Liver (tissue), 7 donors: ENCODE measurements at regions not wholly inside any gene's neighbourhood (a gene's known extent, or its start where the extent isn't known, plus 50 kb on each side); places are given as distances from the start of the nearest gene placed in this dataset.
"Not testable (repeated sequence)": the region's sequence is repeated elsewhere in the genome, so short reads cannot be mapped to it uniquely, and the experiment has no call there.

Experiments
- DNase-seq: peaks from one replicate; pipeline ENCODE4 v3.0.0-alpha.2; 2017; ENCODE audit warnings: low spot score
- H3K27ac ChIP-seq, 2 donors: one replicate each; pipeline ENCODE4 v1.7.0; 2013; ENCODE audit warnings: inconsistent platforms in 2 of 2, low read length in 2 of 2, control low read depth in 1 of 2, low read depth in 1 of 2, mild to moderate bottlenecking in 1 of 2
- H3K27me3 ChIP-seq, 4 donors: one replicate each; pipeline versions ENCODE4 v1.6.1 to v1.7.0; 2013; ENCODE audit warnings: low read length in 3 of 4, inconsistent platforms in 1 of 4, mild to moderate bottlenecking in 1 of 4, moderate library complexity in 1 of 4; ENCODE audit not compliant: control insufficient read depth in 4 of 4, insufficient read depth in 4 of 4
- H3K36me3 ChIP-seq, 4 donors: one replicate each; pipeline versions ENCODE4 v1.6.1 to v1.7.0; 2013; ENCODE audit warnings: low read length in 3 of 4, mild to moderate bottlenecking in 3 of 4, low read depth in 1 of 4, moderate library complexity in 1 of 4; ENCODE audit not compliant: control insufficient read depth in 4 of 4, insufficient read depth in 3 of 4
- H3K4me1 ChIP-seq, 4 donors: one replicate each; pipeline versions ENCODE4 v1.6.1 to v1.7.0; 2013; ENCODE audit warnings: low read length in 3 of 4, mild to moderate bottlenecking in 3 of 4, moderate library complexity in 1 of 4; ENCODE audit not compliant: control insufficient read depth in 4 of 4, insufficient read depth in 4 of 4
- H3K4me3 ChIP-seq, 3 donors: one replicate each; pipeline versions ENCODE4 v1.6.1 to v1.7.0; 2013; ENCODE audit warnings: low read length in 3 of 3, control low read depth in 1 of 3, low read depth in 1 of 3, mild to moderate bottlenecking in 1 of 3
- H3K9ac ChIP-seq, 2 donors: one replicate each; pipeline ENCODE4 v1.7.0; 2013; ENCODE audit warnings: low read length in 2 of 2, mild to moderate bottlenecking in 2 of 2, moderate library complexity in 2 of 2, control low read depth in 1 of 2, low read depth in 1 of 2
- H3K9me3 ChIP-seq, 4 donors: one replicate each; pipeline versions ENCODE4 v1.6.1 to v1.7.0; 2013; ENCODE audit warnings: low read length in 3 of 4; ENCODE audit not compliant: control insufficient read depth in 4 of 4
- EGR1 ChIP-seq, 2 donors: IDR thresholded peaks; 2 replicates each; pipeline ENCODE4 v1.6.1; 2016 to 2018; ENCODE audit warnings: antibody characterized with exemption in 2 of 2, low read depth in 2 of 2
- FOXA1 ChIP-seq: IDR thresholded peaks from 2 replicates; pipeline ENCODE4 v1.6.1; 2016; ENCODE audit warnings: antibody characterized with exemption
- FOXA2 ChIP-seq: IDR thresholded peaks from 2 replicates; pipeline ENCODE4 v1.6.1; 2016; ENCODE audit warnings: antibody characterized with exemption
- GABPA ChIP-seq, 2 donors: IDR thresholded peaks in 1 of 2; conservative IDR thresholded peaks in 1 of 2; 2 replicates each; pipeline ENCODE4 v1.6.1; 2016; ENCODE audit warnings: antibody characterized with exemption in 2 of 2, mild to moderate bottlenecking in 1 of 2, moderate library complexity in 1 of 2
- HNF4A ChIP-seq, 2 donors: conservative IDR thresholded peaks; 2 replicates each; pipeline ENCODE4 v1.6.1; 2016; ENCODE audit warnings: antibody characterized with exemption in 2 of 2, mild to moderate bottlenecking in 2 of 2
- JUND ChIP-seq, 2 donors: IDR thresholded peaks; 2 replicates each; pipeline ENCODE4 v1.6.1; 2016; ENCODE audit warnings: antibody characterized with exemption in 2 of 2
- RAD21 ChIP-seq, 2 donors: IDR thresholded peaks; 2 replicates each; pipeline ENCODE4 v1.6.1; 2016; ENCODE audit warnings: antibody characterized with exemption in 2 of 2, mild to moderate bottlenecking in 2 of 2
- TAF1 ChIP-seq: conservative IDR thresholded peaks from 2 replicates; pipeline ENCODE4 v1.6.1; 2016; ENCODE audit warnings: antibody characterized with exemption, mild to moderate bottlenecking
- YY1 ChIP-seq: IDR thresholded peaks from 2 replicates; pipeline ENCODE4 v1.6.1; 2016; ENCODE audit warnings: antibody characterized with exemption, mild to moderate bottlenecking
- WGBS: extraction: QIAGEN DNeasy Blood & Tissue Kit; methylation state at CpG from one replicate; pipeline ENCODE4 v1.1.7; 2013; 5-methylcytosine and 5-hydroxymethylcytosine counted together
- TF ChIP-seq, protein P1 (sequence below): IDR thresholded peaks from 2 replicates; pipeline ENCODE4 v1.6.1; 2016; ENCODE audit warnings: antibody characterized with exemption
- TF ChIP-seq, protein P2 (sequence below): IDR thresholded peaks from 2 replicates; pipeline ENCODE4 v1.6.1; 2016; ENCODE audit warnings: antibody characterized with exemption
- donor health status: healthy.
- donor health status: healthy.
- donor health status: healthy.
- donor health status: healthy.

DNA sequence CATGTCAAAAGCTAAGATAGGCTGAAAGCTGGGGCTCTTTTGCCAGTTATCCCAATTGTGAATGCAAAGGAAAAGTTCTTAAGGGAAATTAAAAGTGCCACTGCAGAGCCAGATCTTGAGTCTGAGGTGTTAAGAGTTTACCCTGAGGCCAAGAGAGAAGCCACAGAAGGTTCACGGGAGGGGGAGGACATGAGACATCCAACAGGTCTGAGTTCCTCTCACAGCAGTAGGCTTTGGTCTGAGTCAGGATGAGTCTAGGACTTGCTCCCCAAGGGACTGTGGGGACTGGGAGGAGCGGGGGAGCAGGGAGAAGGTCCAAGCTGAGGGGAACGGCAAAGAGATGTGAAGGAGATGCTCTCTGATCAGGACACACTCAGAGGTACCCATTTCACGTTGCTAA lies 411.2 kb upstream of the CAMK1G start:
- TF ChIP-seq TAF1 (no peak), JUND (IDR thresholded peaks at IDR 0.05) (no peak), YY1 (no peak), GABPA (IDR thresholded peaks at IDR 0.05 in 1 of 2, conservative IDR thresholded peaks at IDR 0.05 in 1 of 2) (no peak), EGR1 (IDR thresholded peaks at IDR 0.05; ENCODE audit: low read depth in 2 of 2) (no peak), HNF4A (conservative IDR thresholded peaks at IDR 0.05) (no peak), RAD21 (IDR thresholded peaks at IDR 0.05) (no peak), FOXA2 (no peak), FOXA1 (no peak)
- TF ChIP-seq, protein P1, sequence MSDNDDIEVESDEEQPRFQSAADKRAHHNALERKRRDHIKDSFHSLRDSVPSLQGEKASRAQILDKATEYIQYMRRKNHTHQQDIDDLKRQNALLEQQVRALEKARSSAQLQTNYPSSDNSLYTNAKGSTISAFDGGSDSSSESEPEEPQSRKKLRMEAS: no peak
- TF ChIP-seq, protein P2, sequence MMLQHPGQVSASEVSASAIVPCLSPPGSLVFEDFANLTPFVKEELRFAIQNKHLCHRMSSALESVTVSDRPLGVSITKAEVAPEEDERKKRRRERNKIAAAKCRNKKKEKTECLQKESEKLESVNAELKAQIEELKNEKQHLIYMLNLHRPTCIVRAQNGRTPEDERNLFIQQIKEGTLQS: no peak
- WGBS: 89% methylated on average over 4 of the region's 4 CpGs
- H3K4me1 ChIP-seq: no peaks in the 10 kb centered on the region
- no peaks in the 10 kb centered on the region for H3K27me3 ChIP-seq
- no peaks in the 10 kb centered on the region for H3K9me3 ChIP-seq
- no peak overlapping the region for H3K9ac ChIP-seq
- H3K4me3 ChIP-seq: no peak overlapping the region
- H3K27ac ChIP-seq: no peak overlapping the region
- DNase-seq: no peak
- no peaks in the 10 kb centered on the region for H3K36me3 ChIP-seq

DNA sequence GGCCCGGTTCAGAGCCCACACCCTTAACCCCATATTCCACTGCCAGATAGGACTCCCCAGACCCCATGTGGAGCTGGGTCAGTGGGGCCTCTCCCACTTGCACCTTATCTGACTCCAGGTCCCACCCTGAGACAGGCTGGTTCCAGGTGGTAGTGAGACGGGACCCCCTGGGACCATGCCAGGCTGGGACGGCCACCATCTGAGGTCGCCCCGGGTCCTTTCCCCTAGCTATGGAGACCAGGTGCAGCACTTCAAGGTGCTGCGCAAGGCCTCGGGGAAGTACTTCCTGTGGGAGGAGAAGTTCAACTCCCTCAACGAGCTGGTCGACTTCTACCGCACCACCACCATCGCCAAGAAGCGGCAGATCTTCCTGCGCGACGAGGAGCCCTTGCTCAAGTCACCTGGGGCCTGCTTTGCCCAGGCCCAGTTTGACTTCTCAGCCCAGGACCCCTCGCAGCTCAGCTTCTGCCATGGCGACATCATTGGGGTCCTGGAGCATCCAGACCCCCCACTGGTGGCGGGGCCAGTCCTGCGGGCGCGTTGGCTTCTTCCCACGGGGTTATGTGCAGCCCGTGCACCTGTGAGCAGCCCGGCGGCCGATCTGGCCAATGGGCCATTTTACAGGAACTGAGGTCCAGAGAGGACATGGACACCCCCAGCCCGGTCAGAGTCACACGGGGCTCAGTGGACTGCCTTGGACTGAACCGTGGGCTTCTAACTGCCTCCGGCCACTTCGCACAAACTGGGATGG lies 410.5 kb upstream of the CAMK1G start:
- H3K36me3 ChIP-seq, H3K4me3 ChIP-seq, H3K27ac ChIP-seq, H3K9me3 ChIP-seq, DNase-seq, H3K27me3 ChIP-seq, H3K9ac ChIP-seq, H3K4me1 ChIP-seq: not testable (repeated sequence)
- WGBS: 94% methylated on average over 31 of the region's 31 CpGs

DNA sequence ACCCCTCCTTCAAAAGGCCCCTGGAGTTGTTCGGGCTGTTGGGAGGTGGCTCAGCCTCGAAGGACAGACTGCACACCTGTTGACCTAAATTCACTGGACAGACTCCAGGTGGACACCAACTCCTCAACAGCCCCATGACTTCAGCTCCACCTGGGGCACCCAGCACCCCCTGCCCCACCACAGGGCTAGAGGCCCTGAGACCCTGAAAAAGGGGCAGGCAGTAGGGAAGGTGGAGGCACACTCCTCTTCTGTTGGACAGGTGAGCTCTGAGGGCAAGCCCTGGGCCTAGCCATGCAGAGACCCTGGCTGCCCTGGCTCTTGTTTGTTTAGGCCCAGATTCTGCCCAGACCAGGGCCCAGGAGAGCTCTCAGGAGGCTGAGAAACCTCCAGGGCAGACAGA lies 409.7 kb upstream of the CAMK1G start:
- not testable (repeated sequence) for H3K27me3 ChIP-seq, H3K4me1 ChIP-seq, H3K9me3 ChIP-seq, H3K9ac ChIP-seq, DNase-seq, H3K4me3 ChIP-seq, H3K27ac ChIP-seq, H3K36me3 ChIP-seq
- WGBS: 92% methylated on average over 2 of the region's 2 CpGs

DNA sequence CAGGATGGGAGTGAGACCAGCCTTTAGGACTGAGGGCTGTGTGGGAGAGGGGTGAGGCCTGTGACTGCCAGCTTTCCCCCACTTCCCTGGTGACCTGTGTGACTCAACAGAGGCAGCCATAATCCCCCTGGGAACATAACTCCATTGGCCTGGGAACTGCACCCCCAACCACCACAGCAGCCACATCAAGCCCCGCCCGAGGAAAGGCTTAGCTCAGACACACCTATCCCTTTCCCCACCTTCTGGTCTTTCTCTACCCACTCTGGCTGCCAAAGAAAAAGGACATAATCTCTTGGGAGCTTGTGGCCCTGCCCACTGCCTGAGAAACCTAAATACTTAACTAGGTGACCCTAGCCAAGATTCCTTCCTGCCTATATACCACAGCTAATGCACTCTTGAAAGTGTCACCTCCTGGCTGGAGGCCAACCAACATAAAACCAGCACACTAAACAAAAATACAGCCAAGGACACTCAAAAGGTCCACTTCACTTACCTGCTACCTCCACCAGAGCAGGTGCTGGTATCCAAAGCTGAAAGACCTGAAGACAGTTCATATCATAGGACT lies 406.6 kb upstream of the CAMK1G start:
- 98% methylated on average over 2 of the region's 2 CpGs for WGBS
- Histone ChIP-seq H3K9me3 (no peaks in the 10 kb centered on the region), H3K4me1 (no peaks in the 10 kb centered on the region), H3K4me3 (no peak overlapping the region), H3K9ac (no peak overlapping the region), H3K27ac (no peak overlapping the region), H3K36me3 (no peaks in the 10 kb centered on the region), H3K27me3 (no peaks in the 10 kb centered on the region)
- no peak for DNase-seq
- TF ChIP-seq TAF1 (no peak), FOXA1 (no peak)
